ENCODE measurements at regions not wholly inside any gene's neighbourhood (a gene's known extent, or its start where the extent isn't known, plus 50 kb on each side); places are given as distances from the start of the nearest gene placed in this dataset.

DNA sequence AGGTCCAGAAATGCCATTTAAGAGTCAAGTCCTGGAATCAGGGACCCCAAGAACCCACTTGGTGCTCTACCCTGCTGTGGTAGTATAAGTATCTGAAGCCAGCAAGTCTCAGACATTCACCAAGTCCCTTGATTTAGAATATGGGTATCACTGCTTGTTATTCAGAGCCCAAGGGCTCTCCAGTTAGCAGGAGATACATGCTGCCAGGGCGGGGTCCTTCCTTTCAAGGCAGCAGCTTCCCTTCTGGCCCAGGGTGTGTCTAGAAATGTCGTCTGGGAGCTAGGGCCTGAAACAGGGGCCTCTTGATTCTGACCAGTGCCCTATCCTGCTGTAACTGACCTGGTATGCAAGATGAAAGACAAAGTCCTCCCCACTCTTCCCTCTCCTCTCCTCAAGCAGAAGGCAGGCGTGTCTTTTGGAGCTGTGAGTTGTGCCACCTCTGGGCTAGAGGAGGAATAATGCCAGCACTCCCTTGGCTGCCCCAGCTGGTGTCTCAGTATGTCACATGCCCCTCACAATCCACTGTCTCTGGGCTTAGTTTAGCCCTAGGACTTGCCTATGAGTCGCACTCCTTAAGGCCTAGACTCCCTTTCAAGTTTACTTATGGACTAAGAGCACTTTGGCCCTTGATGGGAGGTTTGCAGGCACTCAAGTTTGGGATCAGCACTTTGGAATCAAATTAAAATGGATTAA lies 200.2 kb downstream of the MRPL39 start:
- Histone ChIP-seq H3K4me2 (ENCODE audit: insufficient read depth in 1 of 2, low read depth in 2 of 2, low read length in 2 of 2) (no peak overlapping the region), H2BK15ac (ENCODE audit: low read length) (no peak overlapping the region), H3K4me1 (replicated peaks in 1 of 4; ENCODE audit: control insufficient read depth in 3 of 4, insufficient read depth in 4 of 4, low read length in 3 of 4) (no peaks in the 10 kb centered on the region), H3K79me1 (ENCODE audit: low read depth, low read length) (no peaks in the 10 kb centered on the region), H2BK120ac (replicated peaks; ENCODE audit: low read depth, low read length) (no peak overlapping the region), H3K9ac (replicated peaks in 1 of 4; ENCODE audit: extremely low read depth in 1 of 4, low read depth in 3 of 4, low read length in 3 of 4) (no peak overlapping the region), H3K18ac (ENCODE audit: extremely low read depth, low read length) (no peak overlapping the region), H3K14ac (ENCODE audit: insufficient read length) (no peak overlapping the region), H3K27ac (ENCODE audit: low read depth, low read length) (no peak overlapping the region), H2AFZ (ENCODE audit: low read length) (no peak overlapping the region), H4K91ac (replicated peaks; ENCODE audit: insufficient read length, low read length) (no peak overlapping the region), H4K20me1 (replicated peaks in 1 of 2; ENCODE audit: control insufficient read depth in 1 of 2, insufficient read depth in 2 of 2, low read length in 2 of 2) (no peaks in the 10 kb centered on the region), H3K27me3 (replicated peaks in 1 of 4; ENCODE audit: control insufficient read depth in 3 of 4, extremely low read depth in 1 of 4, insufficient read depth in 3 of 4, low read length in 3 of 4) (peaks cover 0 to under 1% (median 0%) of the 10 kb centered on the region in 4 experiments; a peak in 1 of 7 replicates), H3K9me3 (ENCODE audit: insufficient read depth in 2 of 2, low read depth in 1 of 2, low read length in 1 of 2) (peaks cover 0 to 5% of the 10 kb centered on the region in 2 experiments; a peak in 1 of 4 replicates), H3K79me2 (ENCODE audit: control insufficient read depth in 1 of 2, insufficient read depth in 2 of 2, low read length in 2 of 2) (no peaks in the 10 kb centered on the region; a peak in 1 of 4 replicates), H2AK5ac (ENCODE audit: low read depth, low read length) (no peak overlapping the region), H3K23ac (ENCODE audit: insufficient read length) (no peak overlapping the region), H4K8ac (ENCODE audit: extremely low read depth, insufficient read depth, low read length) (no peak overlapping the region), H3K36me3 (ENCODE audit: control insufficient read depth in 2 of 4, insufficient read depth in 4 of 4, low read length in 3 of 4) (no peaks in the 10 kb centered on the region), H3K4ac (replicated peaks; ENCODE audit: insufficient read length, low read depth, low read length) (no peak overlapping the region), H2BK20ac (ENCODE audit: low read length) (no peak overlapping the region), H3K4me3 (ENCODE audit: extremely low read depth in 1 of 4, insufficient read depth in 2 of 4, low read depth in 3 of 4, low read length in 4 of 4) (no peak overlapping the region), H3K23me2 (ENCODE audit: low read depth, low read length) (no peaks in the 10 kb centered on the region; the same call in 1 of the 2 replicates), H3K56ac (replicated peaks; ENCODE audit: insufficient read length, low read depth, low read length) (no peak overlapping the region), H4K5ac (ENCODE audit: insufficient read length, low read depth, low read length) (no peak overlapping the region), H2BK12ac (ENCODE audit: low read depth, low read length) (no peak overlapping the region), H2BK5ac (ENCODE audit: low read depth, low read length) (no peak overlapping the region)
- ChIA-PET POLR2A (ENCODE audit: partially characterized antibody) (no interaction called here), CTCF (ENCODE audit: partially characterized antibody) (interaction anchor here (1.5 kb wide), 2 partner anchors 21 to 201 kb away, joined by 3 to 5 read pairs; no protein-coding TSS in a partner anchor)
- FAIRE-seq (no peak), DNase-seq (ENCODE audit: low read depth in 1 of 2, low spot score in 2 of 2) (no peak)
- TF ChIP-seq BACH1 (IDR thresholded peaks at IDR 0.05; ENCODE audit: low read length): no peak
- no peak for TF ChIP-seq POU5F1 (IDR thresholded peaks at IDR 0.05; ENCODE audit: low read depth, low read length)
- WGBS, 2 experiments (ENCODE audit: extremely low coverage in 1 of 2, insufficient coverage in 1 of 2, insufficient read length in 1 of 2, insufficient replicate concordance in 2 of 2, low coverage in 1 of 2, low lambda C conversion rate in 2 of 2, missing lambda C conversion rate in 1 of 2): 70% methylated on average over 4 of the region's 4 CpGs; no CpG with 5 or more reads in 1 of the 2 experiments
